Fibroblast of mammary gland (primary cell): ENCODE measurements at regions not wholly inside any gene's neighbourhood (a gene's known extent, or its start where the extent isn't known, plus 50 kb on each side); places are given as distances from the start of the nearest gene placed in this dataset.

Source experiments
- DNase-seq: peaks from one replicate; pipeline ENCODE4 v3.0.0-alpha.2; 2010; ENCODE audit warnings: low read depth
- H3K4me3 ChIP-seq: 2 replicates; pipeline ENCODE4 v1.5.1; 2011; ENCODE audit warnings: low read depth, mild to moderate bottlenecking, low read length, moderate library complexity; ENCODE audit not compliant: control insufficient read depth
- TF ChIP-seq, protein P1 (sequence below): conservative IDR thresholded peaks from 2 replicates; pipeline ENCODE4 v1.5.1; 2011; ENCODE audit warnings: low read depth, low read length, inconsistent platforms; ENCODE audit not compliant: control insufficient read depth, insufficient read depth

DNA sequence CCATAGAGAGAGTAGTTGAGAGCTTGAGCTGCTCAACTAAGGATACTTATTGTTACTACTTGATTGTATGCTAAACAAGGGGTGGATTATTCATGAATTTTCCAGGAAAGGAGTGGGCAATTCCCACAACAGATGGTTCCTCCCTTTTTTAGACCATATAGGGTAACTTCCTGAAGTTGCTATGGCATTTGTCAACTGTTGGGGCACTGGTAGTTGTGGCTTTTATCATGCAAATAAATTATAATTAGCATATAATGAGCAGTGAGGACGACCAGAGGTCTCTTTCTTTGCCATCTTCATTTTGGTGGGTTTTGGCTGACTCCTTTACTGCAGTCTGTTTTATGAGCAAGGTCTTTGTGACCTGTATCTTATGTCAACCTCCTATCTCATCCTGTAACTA, 1403.5 kb upstream of the PABPC4L start:
- no peak overlapping the region for H3K4me3 ChIP-seq
- DNase-seq = no peak
- TF ChIP-seq, protein P1, sequence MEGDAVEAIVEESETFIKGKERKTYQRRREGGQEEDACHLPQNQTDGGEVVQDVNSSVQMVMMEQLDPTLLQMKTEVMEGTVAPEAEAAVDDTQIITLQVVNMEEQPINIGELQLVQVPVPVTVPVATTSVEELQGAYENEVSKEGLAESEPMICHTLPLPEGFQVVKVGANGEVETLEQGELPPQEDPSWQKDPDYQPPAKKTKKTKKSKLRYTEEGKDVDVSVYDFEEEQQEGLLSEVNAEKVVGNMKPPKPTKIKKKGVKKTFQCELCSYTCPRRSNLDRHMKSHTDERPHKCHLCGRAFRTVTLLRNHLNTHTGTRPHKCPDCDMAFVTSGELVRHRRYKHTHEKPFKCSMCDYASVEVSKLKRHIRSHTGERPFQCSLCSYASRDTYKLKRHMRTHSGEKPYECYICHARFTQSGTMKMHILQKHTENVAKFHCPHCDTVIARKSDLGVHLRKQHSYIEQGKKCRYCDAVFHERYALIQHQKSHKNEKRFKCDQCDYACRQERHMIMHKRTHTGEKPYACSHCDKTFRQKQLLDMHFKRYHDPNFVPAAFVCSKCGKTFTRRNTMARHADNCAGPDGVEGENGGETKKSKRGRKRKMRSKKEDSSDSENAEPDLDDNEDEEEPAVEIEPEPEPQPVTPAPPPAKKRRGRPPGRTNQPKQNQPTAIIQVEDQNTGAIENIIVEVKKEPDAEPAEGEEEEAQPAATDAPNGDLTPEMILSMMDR = no peak

DNA sequence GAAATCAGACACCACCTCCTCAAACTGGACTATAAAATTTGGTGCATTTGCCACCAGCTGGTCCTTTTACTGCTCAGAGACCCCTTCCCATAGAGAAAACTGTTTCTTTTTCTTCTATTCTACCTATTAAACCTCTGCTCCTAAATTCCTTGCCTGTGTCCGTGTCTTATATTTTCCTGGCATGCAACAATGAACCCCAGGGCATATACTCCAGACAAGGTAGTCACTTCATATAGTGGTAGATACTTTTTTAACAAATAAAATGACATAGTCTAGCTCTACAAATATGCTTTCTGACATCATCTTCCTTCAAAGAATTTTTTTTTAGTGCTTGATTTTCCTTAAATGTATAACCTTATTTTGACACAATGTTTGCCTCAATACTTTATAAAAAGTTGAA, 1402.9 kb upstream of the PABPC4L start:
- no peak overlapping the region for H3K4me3 ChIP-seq
- no peak for DNase-seq
- TF ChIP-seq, protein P1 = no peak

DNA sequence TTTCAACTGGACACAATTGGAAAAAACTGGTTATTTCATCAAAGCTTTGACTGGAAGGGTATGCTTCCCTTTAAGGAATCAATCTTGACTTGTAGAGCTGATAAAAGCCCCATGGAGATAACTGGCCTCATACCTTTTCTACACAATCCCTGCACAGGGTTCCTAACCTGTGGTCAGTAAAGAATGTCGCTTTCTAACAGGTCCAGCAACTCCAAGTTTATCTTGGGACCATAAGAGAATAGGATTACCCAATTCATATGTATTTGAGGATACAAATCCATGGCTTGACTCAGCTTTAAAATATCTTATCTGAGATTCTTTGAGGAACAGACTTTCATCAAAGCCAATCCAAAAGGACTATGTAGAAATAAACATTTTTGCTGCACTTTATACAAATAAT, 1399.8 kb upstream of the PABPC4L start:
- H3K4me3 ChIP-seq = no peak overlapping the region
- DNase-seq = no peak
- TF ChIP-seq, protein P1 = no peak

DNA sequence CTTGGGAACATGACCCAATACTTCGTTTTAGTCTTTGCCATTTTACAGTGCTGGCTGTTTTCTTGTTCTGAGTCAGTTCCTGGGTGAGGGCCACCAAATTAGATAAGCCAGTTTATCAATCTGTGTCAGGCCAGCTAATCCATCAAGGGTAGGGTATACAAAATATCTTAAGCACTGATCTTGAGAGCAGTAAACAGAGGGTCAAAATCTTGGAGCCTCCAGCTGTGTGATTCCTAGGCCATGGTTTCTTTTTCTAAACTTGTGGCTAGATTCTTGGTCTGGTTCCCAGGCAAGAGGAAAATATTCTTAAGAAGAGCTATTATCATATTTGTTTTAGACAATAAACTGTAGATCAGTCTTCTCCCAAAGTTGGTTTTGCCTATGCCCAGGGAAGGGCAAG, 1396.6 kb upstream of the PABPC4L start:
- DNase-seq = no peak
- H3K4me3 ChIP-seq = no peak overlapping the region
- TF ChIP-seq, protein P1 = no peak

DNA sequence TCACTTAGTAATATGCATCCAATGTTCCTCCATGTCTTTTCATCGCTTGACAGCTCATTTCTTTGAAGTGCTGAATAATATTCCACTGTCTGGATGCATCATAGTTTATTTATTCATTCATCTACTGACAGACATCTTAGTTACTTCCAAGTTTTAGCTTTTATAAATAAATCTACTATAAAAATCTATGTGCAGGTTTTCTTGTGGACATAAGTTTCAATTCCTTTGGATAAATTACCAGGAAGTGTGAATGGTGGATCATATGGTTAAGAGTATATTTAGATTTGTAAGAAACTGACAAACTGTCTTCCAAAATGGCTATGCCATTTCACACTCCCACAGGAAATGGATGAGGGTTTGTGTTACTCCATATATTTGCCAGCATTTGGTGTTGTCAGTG, 1392.9 kb upstream of the PABPC4L start:
- no peak overlapping the region for H3K4me3 ChIP-seq
- DNase-seq = no peak
- TF ChIP-seq, protein P1 = no peak

DNA sequence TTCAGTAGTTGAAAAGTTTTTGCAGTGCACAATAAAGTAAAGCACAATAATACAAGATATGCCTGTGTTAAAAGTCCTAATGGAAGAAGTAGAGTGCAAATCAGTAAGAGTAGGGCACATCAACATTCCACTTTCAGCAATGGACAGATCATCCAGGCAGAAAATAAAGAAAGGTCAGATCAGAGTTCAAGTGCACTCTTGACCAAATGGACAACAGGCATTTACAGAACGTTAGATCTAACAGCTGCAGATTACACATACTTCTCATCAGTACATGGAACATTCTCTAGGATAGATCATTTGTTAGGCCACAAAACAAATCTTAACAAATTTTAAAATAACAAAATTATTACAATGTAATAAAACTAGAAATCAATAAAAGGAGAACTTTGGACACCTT, 1373.5 kb upstream of the PABPC4L start:
- no peak for DNase-seq
- TF ChIP-seq, protein P1 = no peak
- no peak overlapping the region for H3K4me3 ChIP-seq

DNA sequence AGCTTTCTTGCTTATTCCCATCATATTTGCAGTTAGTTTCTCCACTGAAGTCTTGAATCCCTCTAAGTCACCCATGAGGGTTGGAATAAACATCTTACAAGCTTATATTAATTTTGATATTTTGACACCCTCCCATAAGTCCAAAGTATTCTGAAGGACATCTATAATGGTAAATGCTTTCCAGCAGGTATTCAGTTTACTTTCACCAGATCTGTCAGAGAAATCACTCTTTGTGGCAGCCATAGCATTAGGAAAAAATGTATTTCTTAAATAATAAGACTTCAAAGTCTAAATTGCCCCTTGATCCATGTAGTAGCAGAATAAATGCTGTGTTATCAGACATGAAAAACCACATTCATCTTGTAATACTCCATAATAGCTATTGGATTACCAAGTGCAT, 1371.7 kb upstream of the PABPC4L start:
- DNase-seq = no peak
- TF ChIP-seq, protein P1 = no peak

More for the DNA sequence above, 1371.7 kb upstream of the PABPC4L start:
- no peak overlapping the region for H3K4me3 ChIP-seq
